HG03159 (cell line): ENCODE measurements at regions not wholly inside any gene's neighbourhood (a gene's known extent, or its start where the extent isn't known, plus 50 kb on each side); places are given as distances from the start of the nearest gene placed in this dataset.
"Not testable (repeated sequence)": the region's sequence is repeated elsewhere in the genome, so short reads cannot be mapped to it uniquely, and the experiment has no call there.

Source experiments
- ATAC-seq: cut with Tn5 transposase; IDR thresholded peaks from one replicate; pipeline ENCODE4 v1.9.1; 2021; ENCODE audit warnings: mild to moderate bottlenecking, moderate library complexity; ENCODE audit not compliant: unreplicated experiment

GRCh38 chr9:28064241-28064815 is 491.0 kb upstream of the C9orf72 start:
- no peak for ATAC-seq

DNA sequence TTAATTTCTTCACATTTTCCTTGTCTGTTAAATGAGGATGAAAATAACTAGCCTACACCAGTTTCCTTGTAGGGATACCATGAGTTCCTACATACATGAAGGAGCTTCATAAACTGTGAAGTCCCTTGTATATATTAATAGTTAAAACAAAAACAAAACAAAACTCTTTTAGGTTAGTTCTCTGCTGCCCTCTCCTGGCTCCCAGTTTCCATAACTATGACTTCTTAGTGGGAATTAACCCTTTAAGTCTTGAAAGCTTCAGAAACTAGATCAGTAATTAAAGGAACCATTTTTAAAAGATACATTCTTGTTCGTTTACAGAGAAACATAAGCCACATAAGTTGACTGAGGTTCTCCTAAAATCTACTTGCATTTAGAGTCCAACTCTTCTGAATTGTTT is 500.0 kb upstream of the C9orf72 start:
- no peak for ATAC-seq

DNA sequence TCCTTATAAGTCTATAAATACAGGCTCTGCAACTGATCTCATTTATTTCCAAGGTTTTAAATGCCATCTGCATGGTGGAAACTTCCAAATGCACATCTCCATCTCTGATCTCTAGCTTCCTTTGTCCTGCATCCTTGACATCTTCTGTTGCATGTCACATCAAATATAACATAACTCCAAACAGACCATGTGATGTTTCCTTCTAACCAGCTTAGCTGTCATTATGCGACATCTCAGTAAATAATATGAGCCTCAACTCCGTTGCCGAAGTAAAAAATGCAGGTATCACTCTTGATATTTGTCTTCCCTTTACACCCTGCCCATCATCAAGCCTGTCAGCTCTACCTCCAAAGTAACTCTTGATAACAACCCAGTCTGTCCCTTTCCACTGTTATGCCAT is 506.4 kb upstream of the C9orf72 start:
- no peak for ATAC-seq

DNA sequence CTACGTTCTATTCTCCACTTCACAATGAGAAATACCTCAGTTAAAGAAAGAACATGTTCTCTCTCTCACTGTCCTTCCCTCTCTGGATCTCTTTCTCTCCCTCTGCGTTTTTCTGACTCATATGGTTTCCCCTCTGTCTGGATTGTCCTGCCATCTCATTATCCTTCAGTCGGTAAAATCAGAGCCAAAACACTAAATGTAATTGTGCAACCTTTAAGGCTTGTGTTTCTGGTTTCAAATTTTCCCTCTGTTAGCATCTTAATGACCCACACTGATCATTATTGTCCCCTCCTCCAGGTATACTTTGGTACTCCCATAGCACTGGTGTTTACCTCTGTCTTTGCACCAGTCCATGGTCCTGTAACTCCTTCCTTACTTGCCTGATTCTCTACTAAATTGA is 509.4 kb upstream of the C9orf72 start:
- ATAC-seq, result no peak

GRCh38 chr9:28086881-28087280 is 513.6 kb upstream of the C9orf72 start:
- ATAC-seq, result no peak

DNA sequence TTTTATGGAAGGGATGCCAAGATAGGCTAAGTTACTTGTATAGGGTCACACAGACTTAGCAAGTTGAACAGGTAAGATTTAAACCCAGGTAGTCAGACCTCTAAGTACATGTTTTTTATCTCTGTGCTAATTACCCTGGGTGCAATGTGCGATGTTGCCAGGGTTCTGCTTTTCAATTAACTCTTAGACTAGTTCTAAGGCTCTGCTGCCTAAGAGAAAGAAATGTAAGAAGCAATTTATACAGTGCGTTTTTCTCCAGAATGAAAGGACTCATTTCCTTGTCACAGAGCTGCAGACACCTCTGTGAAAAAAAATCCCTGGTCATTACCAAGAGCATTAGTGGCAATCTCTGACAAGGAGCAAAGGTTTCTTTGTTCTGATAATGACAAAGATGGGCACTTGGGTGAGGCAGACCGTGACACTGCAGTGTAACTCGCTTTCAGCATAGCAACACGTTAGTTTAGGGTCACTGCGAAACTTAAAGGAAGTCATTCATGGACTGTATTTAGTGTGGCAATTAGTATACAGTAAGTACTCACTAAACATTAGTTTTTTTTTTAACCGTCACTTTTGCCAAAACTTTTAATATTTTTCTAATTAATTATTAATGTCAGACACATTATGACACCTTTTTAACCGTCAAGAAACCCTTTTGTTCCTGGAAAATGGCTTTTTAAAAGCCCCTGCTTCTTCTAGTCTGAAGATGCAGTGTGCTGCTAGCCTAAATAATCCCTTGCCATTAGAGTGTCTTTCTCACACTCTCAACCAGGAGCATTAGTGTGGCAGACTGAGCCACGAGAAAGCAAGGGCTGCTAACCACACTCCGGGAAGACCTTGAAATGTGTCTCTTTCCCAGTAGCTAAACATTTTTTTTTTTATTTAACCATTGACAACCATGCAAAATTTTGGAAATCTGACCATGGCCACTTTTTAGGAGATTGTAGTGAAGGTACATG is 520.0 kb upstream of the C9orf72 start:
- no peak for ATAC-seq

DNA sequence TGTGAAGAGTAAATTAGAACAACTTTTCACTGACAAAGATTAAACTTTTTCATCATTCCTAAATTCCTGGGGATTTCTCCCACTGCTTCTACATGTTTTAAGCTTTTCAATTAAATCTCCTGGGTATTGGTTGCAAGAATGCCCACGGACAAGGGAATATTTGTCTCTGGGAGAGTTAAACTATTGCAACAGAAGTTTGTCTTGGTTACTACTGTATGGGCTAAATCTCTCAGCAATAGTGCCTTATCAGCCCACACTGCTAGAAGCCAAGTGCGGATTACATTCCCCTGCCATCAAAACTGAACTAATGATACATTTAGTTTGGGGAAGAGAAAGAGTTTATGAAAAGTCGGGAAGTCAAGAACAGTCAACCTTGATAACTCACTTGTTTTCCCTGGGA is 528.2 kb upstream of the C9orf72 start:
- no peak for ATAC-seq

DNA sequence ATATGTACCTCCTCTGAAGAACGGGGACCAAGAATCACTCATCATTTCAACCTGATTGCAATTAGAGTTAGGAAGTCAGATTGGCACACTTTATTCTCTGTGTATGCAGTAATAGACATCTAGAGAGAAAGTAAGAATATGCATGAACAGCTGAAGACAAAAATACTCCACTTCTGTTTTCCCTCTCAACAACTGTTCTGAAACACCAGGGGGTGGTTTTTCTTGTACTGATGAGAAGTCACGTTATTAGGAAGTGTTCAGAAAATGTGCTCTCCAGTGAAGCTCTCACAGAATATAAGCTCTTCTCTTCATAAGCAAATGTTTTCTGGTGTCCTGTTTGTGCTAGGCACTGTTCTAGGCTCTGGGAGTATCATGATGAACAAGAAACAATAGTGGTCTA is 531.7 kb upstream of the C9orf72 start:
- ATAC-seq, result no peak

- no peak for ATAC-seq
Observed at GRCh38 chr9:28120184-28120583, 546.9 kb upstream of the C9orf72 start.

DNA sequence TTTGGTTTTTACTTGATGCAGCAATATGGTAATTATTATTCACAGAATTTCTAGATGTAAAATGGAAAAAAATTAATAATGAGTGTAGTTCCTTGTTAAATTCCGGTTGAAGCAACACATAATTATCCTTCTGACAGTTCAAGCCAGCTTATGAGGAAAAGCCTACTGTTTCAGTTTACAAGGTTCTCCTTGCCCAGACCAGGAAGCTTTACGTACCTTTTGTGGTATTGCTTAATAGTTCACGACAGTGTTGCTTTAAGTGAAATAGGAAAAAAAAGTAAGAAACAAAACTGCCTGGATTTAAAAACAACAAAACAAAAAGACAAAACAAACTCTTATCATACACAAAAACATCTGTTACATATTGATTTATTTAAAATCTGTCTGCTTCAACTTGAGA is 547.3 kb upstream of the C9orf72 start:
- no peak for ATAC-seq

- no peak for ATAC-seq
Observed at GRCh38 chr9:28121366-28121765, 548.1 kb upstream of the C9orf72 start.

- no peak for ATAC-seq
Observed at GRCh38 chr9:28124917-28125316, 551.6 kb upstream of the C9orf72 start.

DNA sequence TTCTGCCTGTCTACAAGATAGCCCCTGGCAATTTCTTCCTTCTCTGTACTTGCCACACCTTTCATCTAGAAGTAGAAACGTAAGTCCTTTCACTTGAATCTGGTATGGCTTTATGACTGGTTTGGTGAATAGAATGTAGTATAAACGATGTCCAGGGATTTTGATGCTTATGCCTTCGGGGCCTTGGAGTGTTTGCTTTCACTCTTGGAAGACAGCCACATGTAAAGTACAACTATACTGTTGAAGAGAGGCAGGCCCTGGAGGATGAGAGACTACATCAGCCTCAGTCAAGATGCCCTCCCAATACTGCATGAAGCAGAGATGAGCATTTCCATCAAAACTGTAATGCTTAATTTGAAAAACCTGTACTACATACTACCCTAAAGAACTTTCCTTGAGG is 553.8 kb upstream of the C9orf72 start:
- no peak for ATAC-seq

- no peak for ATAC-seq
Observed at GRCh38 chr9:28134446-28134976, 561.2 kb upstream of the C9orf72 start.

- ATAC-seq, result no peak
Observed at GRCh38 chr9:28135549-28135948, 562.3 kb upstream of the C9orf72 start.

DNA sequence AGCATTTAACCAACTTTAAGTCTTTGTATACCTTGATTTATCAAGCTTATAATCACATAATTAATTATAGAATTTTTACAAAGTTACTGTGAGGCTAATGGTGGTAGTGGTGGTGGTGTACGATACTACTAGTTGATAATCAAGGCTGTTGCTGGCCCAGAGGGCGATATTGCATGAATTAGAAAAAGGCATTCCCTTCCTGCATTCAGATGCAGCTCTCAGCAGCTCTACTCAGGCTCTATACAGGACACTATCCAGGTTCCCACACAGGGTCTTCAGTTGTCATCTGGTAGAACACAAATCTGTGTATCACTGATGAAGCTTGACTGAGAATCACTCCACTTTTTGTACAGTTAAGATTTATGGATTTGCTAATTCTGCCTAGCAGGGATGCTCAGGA is 562.8 kb upstream of the C9orf72 start:
- no peak for ATAC-seq

- ATAC-seq, result not testable (repeated sequence)
Observed at GRCh38 chr9:28147430-28147829, 574.1 kb upstream of the C9orf72 start.

DNA sequence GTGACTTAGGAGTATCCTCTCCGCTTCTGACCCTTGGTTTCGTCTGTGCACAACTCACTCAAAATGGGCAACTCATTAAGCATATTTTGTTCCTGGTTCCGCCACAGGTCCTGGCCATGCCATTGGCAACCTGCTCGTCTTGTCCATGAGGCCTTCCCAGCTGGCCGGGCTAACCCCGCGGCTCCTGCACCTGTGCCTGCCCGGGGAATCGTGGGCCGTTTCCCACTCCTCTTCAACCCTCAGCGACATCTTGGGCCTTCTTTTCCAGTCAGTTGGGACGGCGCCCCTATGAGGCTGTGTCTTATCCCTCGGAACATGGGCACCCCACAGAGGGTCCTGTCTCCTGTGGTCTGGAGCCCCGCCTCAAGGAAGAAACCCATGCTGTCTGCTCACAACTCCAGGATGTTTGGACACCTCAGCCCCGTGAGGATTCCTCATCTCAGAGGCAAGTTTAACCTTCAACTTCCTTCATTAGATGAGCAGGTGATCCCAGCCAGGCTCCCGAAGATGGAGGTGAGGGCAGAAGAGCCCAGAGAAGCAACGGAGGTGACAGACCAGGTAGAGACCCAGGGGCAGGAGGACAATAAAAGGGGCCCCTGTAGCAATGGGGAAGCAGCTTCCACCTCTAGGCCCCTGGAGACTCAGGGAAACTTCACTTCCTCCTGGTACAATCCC is 574.8 kb upstream of the C9orf72 start:
- not testable (repeated sequence) for ATAC-seq

GRCh38 chr9:28149361-28150050 is 576.2 kb upstream of the C9orf72 start:
- not testable (repeated sequence) for ATAC-seq

DNA sequence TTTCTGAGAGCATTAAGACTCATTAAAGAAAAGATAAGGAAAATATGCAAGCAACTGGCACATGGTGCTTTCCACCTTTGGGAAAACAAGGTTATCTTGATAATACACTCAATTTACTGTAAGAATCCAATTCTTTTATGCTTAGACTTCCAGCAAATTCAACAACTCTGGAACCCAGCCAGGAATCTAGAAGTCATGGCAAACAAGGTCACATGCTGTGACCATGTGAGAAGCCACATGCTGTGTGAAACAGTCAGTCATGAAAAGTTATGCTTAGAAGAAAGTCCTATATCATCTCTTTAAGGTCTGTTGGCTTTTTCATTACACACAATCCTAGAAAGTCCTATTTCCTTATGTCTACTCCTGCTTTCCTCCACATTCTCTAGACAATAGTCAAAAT is 581.8 kb upstream of the C9orf72 start:
- no peak for ATAC-seq

- no peak for ATAC-seq
Observed at GRCh38 chr9:28155671-28156070, 582.4 kb upstream of the C9orf72 start.
